ENCODE measurements at regions not wholly inside any gene's neighbourhood (a gene's known extent, or its start where the extent isn't known, plus 50 kb on each side); places are given as distances from the start of the nearest gene placed in this dataset.

DNA sequence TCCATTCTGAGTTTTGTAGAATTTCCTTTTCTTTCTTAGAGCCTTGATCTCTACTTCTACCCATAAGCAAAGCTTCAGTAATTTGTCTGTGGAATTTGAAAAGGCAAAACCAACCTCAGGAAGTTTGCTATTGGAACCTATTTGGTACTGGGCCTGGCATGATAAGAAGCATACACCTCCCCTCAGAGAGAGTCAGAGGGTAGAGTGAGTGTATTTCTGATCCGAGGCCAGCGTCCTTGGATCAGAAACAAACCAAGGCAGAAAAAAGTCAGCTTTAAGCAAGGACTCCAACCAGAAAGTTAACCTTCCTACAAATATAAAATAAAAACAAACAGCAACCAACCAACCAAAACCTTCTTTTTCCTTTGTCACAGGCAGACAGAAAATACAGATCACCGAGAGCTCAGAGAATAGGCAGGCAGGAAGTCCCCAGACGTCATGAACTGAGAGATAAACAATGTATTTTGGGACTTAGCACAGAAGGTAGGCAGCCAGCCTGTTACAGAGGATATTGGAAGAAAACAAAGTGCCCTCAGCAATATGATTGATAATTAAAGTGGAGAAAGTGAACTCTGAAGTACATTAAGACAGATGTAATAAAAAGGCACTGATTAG lies 141.5 kb downstream of the NEDD1 start:
- Histone ChIP-seq H3K4me1 (ENCODE audit: control insufficient read depth in 1 of 2, extremely low read depth in 1 of 2, insufficient read depth in 2 of 2, low read length in 2 of 2) (no peaks in the 10 kb centered on the region), H3K9me3 (no peaks in the 10 kb centered on the region), H3K27ac (ENCODE audit: low read length) (no peak overlapping the region), H3K36me3 (ENCODE audit: control insufficient read depth in 2 of 2, extremely low read depth in 1 of 2, insufficient read depth in 1 of 2, low read length in 1 of 2) (no peaks in the 10 kb centered on the region), H3K27me3 (replicated peaks in 1 of 2; ENCODE audit: control insufficient read depth in 2 of 2, extremely low read depth in 1 of 2, insufficient read depth in 2 of 2, low read length in 1 of 2) (no peaks in the 10 kb centered on the region), H3K4me3 (ENCODE audit: control insufficient read depth in 1 of 2, extremely low read depth in 1 of 2, low read length in 1 of 2) (no peak overlapping the region)
- H3K4me1 Mint-ChIP-seq, result no peaks in the 10 kb centered on the region
- ChIA-PET POLR2A (no interaction called here), CTCF (no interaction called here)
- ATAC-seq (replicated peaks in 1 of 4) (no peak), DNase-seq (no peak)
- peaks cover 7 to 8% of the 10 kb centered on the region in 2 donors for H3K27me3 Mint-ChIP-seq
- no peaks in the 10 kb centered on the region for H3K36me3 Mint-ChIP-seq
- H3K9me3 Mint-ChIP-seq, result no peaks in the 10 kb centered on the region
- H3K27ac Mint-ChIP-seq, result no peak overlapping the region
- no CpG with 5 or more reads among the region's 4 CpGs for WGBS (ENCODE audit: insufficient coverage)
- H3K4me3 Mint-ChIP-seq, result no peak overlapping the region

GRCh38 chr12:97050509-97050908 lies 143.5 kb downstream of the NEDD1 start:
- WGBS (ENCODE audit: insufficient coverage), result 100% methylated on average over 1 of the region's 5 CpGs
- no peak overlapping the region for H3K27ac ChIP-seq (ENCODE audit: low read length)
- H3K4me3 ChIP-seq (ENCODE audit: control insufficient read depth in 1 of 2, extremely low read depth in 1 of 2, low read length in 1 of 2), result no peak overlapping the region
- H3K27me3 ChIP-seq (replicated peaks in 1 of 2; ENCODE audit: control insufficient read depth in 2 of 2, extremely low read depth in 1 of 2, insufficient read depth in 2 of 2, low read length in 1 of 2), result no peaks in the 10 kb centered on the region
- ChIA-PET POLR2A (no interaction called here), CTCF (no interaction called here)
- Mint-ChIP-seq H3K4me3 (no peak overlapping the region), H3K4me1 (no peaks in the 10 kb centered on the region), H3K27ac (no peak overlapping the region), H3K36me3 (no peaks in the 10 kb centered on the region), H3K9me3 (no peaks in the 10 kb centered on the region), H3K27me3 (peaks cover 7 to 13% of the 10 kb centered on the region in 2 donors)
- H3K9me3 ChIP-seq, result no peaks in the 10 kb centered on the region
- H3K36me3 ChIP-seq (ENCODE audit: control insufficient read depth in 2 of 2, extremely low read depth in 1 of 2, insufficient read depth in 1 of 2, low read length in 1 of 2), result no peaks in the 10 kb centered on the region
- H3K4me1 ChIP-seq (ENCODE audit: control insufficient read depth in 1 of 2, extremely low read depth in 1 of 2, insufficient read depth in 2 of 2, low read length in 2 of 2), result no peaks in the 10 kb centered on the region
- ATAC-seq (replicated peaks in 1 of 4), result no peak
- DNase-seq, result no peak

- Mint-ChIP-seq H3K36me3 (no peaks in the 10 kb centered on the region), H3K27me3 (peaks cover 7 to 13% of the 10 kb centered on the region in 2 donors), H3K4me3 (no peak overlapping the region), H3K9me3 (peaks cover 0 to 3% (median 0%) of the 10 kb centered on the region in 3 donors), H3K27ac (no peak overlapping the region), H3K4me1 (no peaks in the 10 kb centered on the region)
- Histone ChIP-seq H3K36me3 (ENCODE audit: control insufficient read depth in 2 of 2, extremely low read depth in 1 of 2, insufficient read depth in 1 of 2, low read length in 1 of 2) (no peaks in the 10 kb centered on the region), H3K4me3 (ENCODE audit: control insufficient read depth in 1 of 2, extremely low read depth in 1 of 2, low read length in 1 of 2) (no peak overlapping the region), H3K27ac (ENCODE audit: low read length) (no peak overlapping the region), H3K9me3 (no peaks in the 10 kb centered on the region), H3K27me3 (replicated peaks in 1 of 2; ENCODE audit: control insufficient read depth in 2 of 2, extremely low read depth in 1 of 2, insufficient read depth in 2 of 2, low read length in 1 of 2) (no peaks in the 10 kb centered on the region), H3K4me1 (ENCODE audit: control insufficient read depth in 1 of 2, extremely low read depth in 1 of 2, insufficient read depth in 2 of 2, low read length in 2 of 2) (no peaks in the 10 kb centered on the region)
- ChIA-PET POLR2A (no interaction called here), CTCF (no interaction called here)
- DNase-seq (no peak), ATAC-seq (replicated peaks in 1 of 4) (no peak)
- no CpG with 5 or more reads among the region's 2 CpGs for WGBS (ENCODE audit: insufficient coverage)
Observed at GRCh38 chr12:97051341-97051740, 144.3 kb downstream of the NEDD1 start.

GRCh38 chr12:97061171-97061570 lies 154.1 kb downstream of the NEDD1 start:
- no peaks in the 10 kb centered on the region for H3K36me3 ChIP-seq (ENCODE audit: control insufficient read depth in 2 of 2, extremely low read depth in 1 of 2, insufficient read depth in 1 of 2, low read length in 1 of 2)
- no peaks in the 10 kb centered on the region for H3K36me3 Mint-ChIP-seq
- peaks cover 0 to 3% of the 10 kb centered on the region in 2 experiments for H3K27me3 ChIP-seq (replicated peaks in 1 of 2; ENCODE audit: control insufficient read depth in 2 of 2, extremely low read depth in 1 of 2, insufficient read depth in 2 of 2, low read length in 1 of 2)
- no peak overlapping the region for H3K4me3 Mint-ChIP-seq
- H3K9me3 Mint-ChIP-seq, result peaks cover 7 to 12% (median 10%) of the 10 kb centered on the region in 3 donors
- H3K4me3 ChIP-seq (ENCODE audit: control insufficient read depth in 1 of 2, extremely low read depth in 1 of 2, low read length in 1 of 2), result no peak overlapping the region
- H3K4me1 ChIP-seq (ENCODE audit: control insufficient read depth in 1 of 2, extremely low read depth in 1 of 2, insufficient read depth in 2 of 2, low read length in 2 of 2), result no peaks in the 10 kb centered on the region
- ChIA-PET POLR2A (no interaction called here), CTCF (no interaction called here)
- WGBS (ENCODE audit: insufficient coverage), result 100% methylated on average over 2 of the region's 3 CpGs
- no peak overlapping the region for H3K27ac ChIP-seq (ENCODE audit: low read length)
- no peaks in the 10 kb centered on the region for H3K9me3 ChIP-seq
- ATAC-seq (replicated peaks in 1 of 4) (no peak), DNase-seq (no peak)
- H3K27ac Mint-ChIP-seq, result no peak overlapping the region
- H3K27me3 Mint-ChIP-seq, result peaks cover 7 to 20% of the 10 kb centered on the region in 2 donors
- H3K4me1 Mint-ChIP-seq, result no peaks in the 10 kb centered on the region

- Mint-ChIP-seq H3K4me3 (no peak overlapping the region), H3K27me3 (peaks cover 7 to 16% of the 10 kb centered on the region in 2 donors), H3K9me3 (no peaks in the 10 kb centered on the region), H3K4me1 (no peaks in the 10 kb centered on the region), H3K27ac (no peak overlapping the region), H3K36me3 (no peaks in the 10 kb centered on the region)
- Histone ChIP-seq H3K27ac (ENCODE audit: low read length) (no peak overlapping the region), H3K4me1 (ENCODE audit: control insufficient read depth in 1 of 2, extremely low read depth in 1 of 2, insufficient read depth in 2 of 2, low read length in 2 of 2) (no peaks in the 10 kb centered on the region), H3K9me3 (no peaks in the 10 kb centered on the region), H3K36me3 (ENCODE audit: control insufficient read depth in 2 of 2, extremely low read depth in 1 of 2, insufficient read depth in 1 of 2, low read length in 1 of 2) (no peaks in the 10 kb centered on the region), H3K4me3 (ENCODE audit: control insufficient read depth in 1 of 2, extremely low read depth in 1 of 2, low read length in 1 of 2) (no peak overlapping the region), H3K27me3 (replicated peaks in 1 of 2; ENCODE audit: control insufficient read depth in 2 of 2, extremely low read depth in 1 of 2, insufficient read depth in 2 of 2, low read length in 1 of 2) (peaks cover 0 to 3% of the 10 kb centered on the region in 2 experiments)
- ChIA-PET CTCF (no interaction called here), POLR2A (no interaction called here)
- ATAC-seq (replicated peaks in 1 of 4) (no peak), DNase-seq (no peak)
- WGBS (ENCODE audit: insufficient coverage), result 50% methylated on average over 1 of the region's 1 CpG
Observed at GRCh38 chr12:97063292-97063935, 156.4 kb downstream of the NEDD1 start.

DNA sequence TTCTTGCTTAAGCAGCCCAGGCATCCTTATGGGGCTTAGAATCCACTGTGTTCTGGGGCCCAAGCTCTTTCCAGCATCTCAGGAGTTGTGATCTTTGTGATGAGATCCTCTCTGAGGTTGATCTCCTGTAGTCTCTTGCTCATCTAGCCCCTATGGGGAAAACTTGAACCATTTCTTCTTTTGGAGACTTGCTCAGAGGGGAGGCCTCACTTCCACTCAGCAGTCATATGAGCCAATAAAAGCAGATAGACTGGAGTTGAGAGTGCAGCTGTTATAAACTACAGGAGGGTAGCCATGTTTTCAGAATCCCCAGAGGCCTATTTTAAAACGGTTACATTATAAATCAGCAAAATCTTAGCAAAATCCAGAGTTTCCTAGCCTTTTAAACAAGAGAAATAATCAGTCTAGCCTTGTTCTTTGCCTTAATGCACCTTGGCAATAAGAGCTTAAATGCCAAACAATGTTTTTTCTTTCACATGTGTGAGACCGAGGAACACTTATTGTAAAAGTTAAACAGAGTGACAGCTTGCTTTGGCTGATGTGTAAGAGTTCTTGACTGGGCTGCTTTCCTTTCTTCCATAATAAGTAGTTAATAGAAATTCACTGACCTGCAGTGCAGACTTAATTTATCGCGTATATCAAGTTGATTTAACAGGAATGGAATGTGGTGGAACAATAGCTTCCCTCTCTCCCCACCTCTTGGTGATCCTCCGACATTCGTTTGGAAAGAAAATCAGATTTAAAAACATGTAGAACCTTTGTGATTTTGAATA lies 168.3 kb downstream of the NEDD1 start:
- DNase-seq (no peak), ATAC-seq (replicated peaks in 1 of 4) (no peak)
- Histone ChIP-seq H3K36me3 (ENCODE audit: control insufficient read depth in 2 of 2, extremely low read depth in 1 of 2, insufficient read depth in 1 of 2, low read length in 1 of 2) (no peaks in the 10 kb centered on the region), H3K4me3 (ENCODE audit: control insufficient read depth in 1 of 2, extremely low read depth in 1 of 2, low read length in 1 of 2) (no peak overlapping the region), H3K9me3 (no peaks in the 10 kb centered on the region), H3K4me1 (ENCODE audit: control insufficient read depth in 1 of 2, extremely low read depth in 1 of 2, insufficient read depth in 2 of 2, low read length in 2 of 2) (no peaks in the 10 kb centered on the region), H3K27me3 (replicated peaks in 1 of 2; ENCODE audit: control insufficient read depth in 2 of 2, extremely low read depth in 1 of 2, insufficient read depth in 2 of 2, low read length in 1 of 2) (peaks cover 0 to 4% of the 10 kb centered on the region in 2 experiments), H3K27ac (ENCODE audit: low read length) (no peak overlapping the region)
- ChIA-PET POLR2A (no interaction called here), CTCF (no interaction called here)
- Mint-ChIP-seq H3K9me3 (no peaks in the 10 kb centered on the region), H3K27me3 (peaks cover 4 to 11% of the 10 kb centered on the region in 2 donors), H3K4me1 (no peaks in the 10 kb centered on the region), H3K36me3 (no peaks in the 10 kb centered on the region), H3K27ac (no peak overlapping the region), H3K4me3 (no peak overlapping the region)
- no CpG with 5 or more reads among the region's 6 CpGs for WGBS (ENCODE audit: insufficient coverage)

Data from T-cell (primary cell).